T-helper 2 cell treated with Interferon-gamma antibody and Interleukin-4, amounts not matched to agents 5 μg/mL and 100 μg/mL, for 36 hours (primary cell): ENCODE measurements at regions not wholly inside any gene's neighbourhood (a gene's known extent, or its start where the extent isn't known, plus 50 kb on each side); places are given as distances from the start of the nearest gene placed in this dataset.

ENCODE experiments used
- DNase-seq: peaks from one replicate; pipeline ENCODE4 v3.0.0; 2021; ENCODE audit warnings: low spot score
- H3K27ac Mint-ChIP-seq: one replicate; pipeline ENCODE4 v1.8.0; 2021; ENCODE audit warnings: mild to moderate bottlenecking, mixed read lengths
- H3K27me3 Mint-ChIP-seq: one replicate; pipeline ENCODE4 v1.8.0; 2021; ENCODE audit warnings: low read depth, mixed read lengths
- H3K36me3 Mint-ChIP-seq: one replicate; pipeline ENCODE4 v1.8.0; 2021; ENCODE audit warnings: low read depth, mixed read lengths
- H3K4me1 Mint-ChIP-seq: one replicate; pipeline ENCODE4 v1.8.0; 2021; ENCODE audit warnings: low read depth, mixed read lengths
- H3K4me3 Mint-ChIP-seq: one replicate; pipeline ENCODE4 v1.8.0; 2022; ENCODE audit warnings: mild to moderate bottlenecking, moderate library complexity, mixed read lengths
- H3K9me3 Mint-ChIP-seq: one replicate; pipeline ENCODE4 v1.8.0; 2021; ENCODE audit warnings: mixed read lengths

- no peaks in the 10 kb centered on the region for H3K36me3 Mint-ChIP-seq
- H3K4me3 Mint-ChIP-seq = no peak overlapping the region
Measured at GRCh38 chr11:39971938-39972337, 1487.5 kb downstream of the LRRC4C start.

GRCh38 chr11:39968071-39968470, 1491.4 kb downstream of the LRRC4C start:
- no peak for DNase-seq
- H3K4me3 Mint-ChIP-seq = no peak overlapping the region
- no peaks in the 10 kb centered on the region for H3K4me1 Mint-ChIP-seq
- H3K36me3 Mint-ChIP-seq = no peaks in the 10 kb centered on the region
- H3K27ac Mint-ChIP-seq = no peak overlapping the region
- no peaks in the 10 kb centered on the region for H3K27me3 Mint-ChIP-seq
- peaks cover 62% of the 10 kb centered on the region for H3K9me3 Mint-ChIP-seq

More at GRCh38 chr11:39971938-39972337, 1487.5 kb downstream of the LRRC4C start:
- Mint-ChIP-seq H3K4me1 (no peaks in the 10 kb centered on the region), H3K9me3 (peaks cover 52% of the 10 kb centered on the region), H3K27me3 (no peaks in the 10 kb centered on the region), H3K27ac (no peak overlapping the region)
- no peak for DNase-seq

DNA sequence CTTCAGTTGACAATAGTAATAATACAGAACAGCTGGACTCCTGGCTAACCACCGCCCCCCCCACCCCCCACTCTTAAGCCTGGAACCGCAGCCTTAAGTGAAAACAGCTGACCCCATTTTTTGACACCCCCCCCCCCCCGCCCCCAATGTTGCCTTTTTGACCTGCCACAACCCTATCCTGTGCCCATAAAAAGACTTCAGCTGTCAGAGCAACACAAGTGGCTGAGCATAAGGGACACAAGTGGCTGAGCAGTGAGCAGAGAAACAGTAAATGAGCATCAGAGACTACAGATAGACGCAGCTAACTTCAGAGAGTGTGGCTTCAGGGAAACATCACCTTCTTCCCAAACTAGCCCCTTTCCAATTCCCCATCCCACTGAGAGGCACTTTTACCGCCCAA, 1493.8 kb downstream of the LRRC4C start:
- H3K36me3 Mint-ChIP-seq = no peaks in the 10 kb centered on the region
- H3K4me1 Mint-ChIP-seq = no peaks in the 10 kb centered on the region
- H3K27ac Mint-ChIP-seq = no peak overlapping the region
- H3K4me3 Mint-ChIP-seq = no peak overlapping the region
- peaks cover 48% of the 10 kb centered on the region for H3K9me3 Mint-ChIP-seq
- DNase-seq = no peak
- H3K27me3 Mint-ChIP-seq = no peaks in the 10 kb centered on the region

- Mint-ChIP-seq H3K4me3 (no peak overlapping the region), H3K9me3 (peaks cover 26% of the 10 kb centered on the region)
- no peak for DNase-seq
Measured at GRCh38 chr11:39960206-39960605, 1499.2 kb downstream of the LRRC4C start.

GRCh38 chr11:39932966-39933365, 1526.5 kb downstream of the LRRC4C start:
- Mint-ChIP-seq H3K9me3 (peaks cover 22% of the 10 kb centered on the region), H3K36me3 (no peaks in the 10 kb centered on the region), H3K27ac (no peak overlapping the region), H3K27me3 (no peaks in the 10 kb centered on the region), H3K4me1 (no peaks in the 10 kb centered on the region), H3K4me3 (no peak overlapping the region)
- no peak for DNase-seq

More at GRCh38 chr11:39960206-39960605, 1499.2 kb downstream of the LRRC4C start:
- Mint-ChIP-seq H3K27me3 (no peaks in the 10 kb centered on the region), H3K36me3 (no peaks in the 10 kb centered on the region), H3K27ac (no peak overlapping the region), H3K4me1 (no peaks in the 10 kb centered on the region)

GRCh38 chr11:39917256-39917655, 1542.2 kb downstream of the LRRC4C start:
- no peak for DNase-seq
- no peaks in the 10 kb centered on the region for H3K36me3 Mint-ChIP-seq
- peaks cover 51% of the 10 kb centered on the region for H3K9me3 Mint-ChIP-seq
- no peaks in the 10 kb centered on the region for H3K4me1 Mint-ChIP-seq
- H3K27me3 Mint-ChIP-seq = no peaks in the 10 kb centered on the region
- no peak overlapping the region for H3K27ac Mint-ChIP-seq
- H3K4me3 Mint-ChIP-seq = no peak overlapping the region

DNA sequence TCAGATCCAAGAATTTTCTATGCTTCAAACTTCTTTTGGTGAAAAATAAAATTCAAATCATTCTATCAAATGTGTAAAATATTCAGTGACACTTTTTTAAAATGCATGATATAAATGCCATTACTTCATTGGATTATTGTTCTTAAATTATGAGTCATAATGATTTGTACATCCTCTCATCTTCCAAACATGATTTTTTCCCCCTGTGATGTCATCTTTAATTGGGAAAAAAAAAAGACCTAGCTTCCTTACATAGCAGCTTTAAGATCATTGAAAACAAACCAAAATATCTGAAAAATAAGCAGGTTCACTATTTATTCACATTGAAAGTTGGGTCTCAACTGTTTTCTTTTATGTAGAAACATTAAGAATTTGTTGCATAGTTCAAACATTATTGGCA, 1549.4 kb downstream of the LRRC4C start:
- Mint-ChIP-seq H3K4me3 (no peak overlapping the region), H3K4me1 (no peaks in the 10 kb centered on the region), H3K27ac (no peak overlapping the region), H3K9me3 (peaks cover 39% of the 10 kb centered on the region), H3K36me3 (no peaks in the 10 kb centered on the region), H3K27me3 (no peaks in the 10 kb centered on the region)
- no peak for DNase-seq

DNA sequence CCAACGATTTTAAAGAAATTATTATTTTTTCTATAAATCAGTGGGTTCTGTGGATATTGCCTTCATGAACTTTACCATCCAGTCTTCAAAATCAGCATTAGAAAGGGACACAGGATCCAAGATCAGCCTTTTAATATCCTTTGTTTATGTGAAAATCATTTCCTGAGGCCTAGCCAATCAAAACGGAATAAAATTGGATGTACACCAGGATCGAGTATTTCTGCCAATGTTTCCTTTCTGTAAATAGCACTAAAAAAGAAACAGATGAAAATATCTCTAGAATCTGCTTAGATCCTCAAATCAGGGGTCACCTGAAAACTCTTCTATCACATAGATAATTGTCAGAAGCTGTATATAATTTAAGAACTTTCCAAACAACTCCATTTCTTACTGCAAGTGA, 1598.5 kb downstream of the LRRC4C start:
- Mint-ChIP-seq H3K9me3 (peaks cover 39% of the 10 kb centered on the region), H3K36me3 (no peaks in the 10 kb centered on the region), H3K4me3 (no peak overlapping the region)

GRCh38 chr11:39817241-39817640, 1642.2 kb downstream of the LRRC4C start:
- Mint-ChIP-seq H3K27me3 (no peaks in the 10 kb centered on the region), H3K4me1 (no peaks in the 10 kb centered on the region), H3K9me3 (peaks cover 78% of the 10 kb centered on the region), H3K4me3 (no peak overlapping the region), H3K36me3 (no peaks in the 10 kb centered on the region), H3K27ac (no peak overlapping the region)
- no peak for DNase-seq

More for the DNA sequence above, 1598.5 kb downstream of the LRRC4C start:
- Mint-ChIP-seq H3K27me3 (no peaks in the 10 kb centered on the region), H3K27ac (no peak overlapping the region), H3K4me1 (no peaks in the 10 kb centered on the region)
- DNase-seq = no peak

DNA sequence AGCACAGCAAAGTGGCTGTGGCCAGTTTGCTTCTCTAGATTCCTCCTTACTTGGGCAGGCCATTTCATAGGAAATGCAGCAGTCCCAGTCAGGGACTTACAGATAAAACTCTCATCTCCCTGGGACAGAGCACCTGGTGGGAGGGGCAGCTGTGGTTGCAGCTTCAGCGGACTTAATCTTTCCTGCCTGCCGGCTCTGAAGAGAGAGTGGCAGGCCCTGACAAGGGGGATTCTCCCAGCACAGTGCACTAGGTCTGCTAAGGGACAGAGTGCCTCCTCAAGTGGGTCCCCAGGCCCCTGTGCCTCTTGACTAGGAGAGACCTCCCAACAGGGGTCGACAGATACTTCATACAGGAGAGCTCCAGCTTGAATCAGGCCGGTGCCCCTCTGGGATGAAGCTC, 1649.1 kb downstream of the LRRC4C start:
- Mint-ChIP-seq H3K27ac (no peak overlapping the region), H3K4me3 (no peak overlapping the region), H3K36me3 (no peaks in the 10 kb centered on the region), H3K9me3 (peaks cover 63% of the 10 kb centered on the region), H3K4me1 (no peaks in the 10 kb centered on the region), H3K27me3 (no peaks in the 10 kb centered on the region)
- no peak for DNase-seq

- Mint-ChIP-seq H3K27me3 (no peaks in the 10 kb centered on the region), H3K9me3 (peaks cover 58% of the 10 kb centered on the region), H3K36me3 (no peaks in the 10 kb centered on the region), H3K4me1 (no peaks in the 10 kb centered on the region), H3K27ac (no peak overlapping the region), H3K4me3 (no peak overlapping the region)
- no peak for DNase-seq
Measured at GRCh38 chr11:39809833-39810232, 1649.6 kb downstream of the LRRC4C start.

DNA sequence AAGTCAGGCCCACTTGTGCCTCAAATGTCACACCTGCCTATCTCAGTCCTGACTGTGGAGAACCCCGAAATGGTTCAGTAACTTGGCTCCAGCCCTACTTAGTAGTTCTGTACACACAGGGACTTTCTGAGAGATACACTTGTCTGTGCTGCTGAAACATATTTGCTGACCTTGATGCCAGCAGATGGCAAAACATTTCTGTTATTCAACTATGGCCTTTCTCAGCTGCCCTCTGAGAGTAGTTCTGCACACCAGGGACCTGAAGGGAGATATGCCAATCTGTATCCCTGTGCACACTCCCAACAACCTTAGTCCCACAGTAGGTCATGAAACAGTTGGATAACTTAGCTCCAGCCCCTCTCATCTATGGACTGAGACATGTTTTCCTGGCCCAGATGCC, 1651.5 kb downstream of the LRRC4C start:
- Mint-ChIP-seq H3K27ac (no peak overlapping the region), H3K27me3 (no peaks in the 10 kb centered on the region), H3K36me3 (no peaks in the 10 kb centered on the region), H3K4me1 (no peaks in the 10 kb centered on the region), H3K4me3 (no peak overlapping the region), H3K9me3 (peaks cover 49% of the 10 kb centered on the region)
- no peak for DNase-seq

- Mint-ChIP-seq H3K27ac (no peak overlapping the region), H3K4me1 (no peaks in the 10 kb centered on the region), H3K36me3 (no peaks in the 10 kb centered on the region), H3K27me3 (no peaks in the 10 kb centered on the region), H3K9me3 (peaks cover 42% of the 10 kb centered on the region), H3K4me3 (no peak overlapping the region)
- DNase-seq = no peak
Measured at GRCh38 chr11:39806652-39807051, 1652.8 kb downstream of the LRRC4C start.

DNA sequence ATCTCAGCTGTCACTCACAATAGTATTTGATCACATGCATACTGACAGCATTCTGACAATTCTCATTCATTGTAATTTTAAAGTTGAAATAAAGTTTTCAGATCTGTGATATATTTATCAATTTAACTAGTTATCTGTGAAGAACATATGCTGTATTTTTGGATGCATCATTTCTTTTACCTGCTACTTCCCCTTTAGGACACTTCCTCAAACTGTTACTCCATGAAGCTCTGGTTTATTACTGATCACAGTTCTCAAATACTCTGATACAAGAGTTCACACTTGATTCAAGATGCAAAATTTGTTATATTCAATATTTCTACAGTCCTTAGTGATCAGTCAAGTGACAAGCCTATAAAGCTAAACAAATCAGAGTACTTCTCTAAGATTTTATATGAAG, 1655.2 kb downstream of the LRRC4C start:
- Mint-ChIP-seq H3K9me3 (peaks cover 39% of the 10 kb centered on the region), H3K27me3 (no peaks in the 10 kb centered on the region), H3K36me3 (no peaks in the 10 kb centered on the region), H3K4me1 (no peaks in the 10 kb centered on the region), H3K27ac (no peak overlapping the region), H3K4me3 (no peak overlapping the region)
- DNase-seq = no peak

DNA sequence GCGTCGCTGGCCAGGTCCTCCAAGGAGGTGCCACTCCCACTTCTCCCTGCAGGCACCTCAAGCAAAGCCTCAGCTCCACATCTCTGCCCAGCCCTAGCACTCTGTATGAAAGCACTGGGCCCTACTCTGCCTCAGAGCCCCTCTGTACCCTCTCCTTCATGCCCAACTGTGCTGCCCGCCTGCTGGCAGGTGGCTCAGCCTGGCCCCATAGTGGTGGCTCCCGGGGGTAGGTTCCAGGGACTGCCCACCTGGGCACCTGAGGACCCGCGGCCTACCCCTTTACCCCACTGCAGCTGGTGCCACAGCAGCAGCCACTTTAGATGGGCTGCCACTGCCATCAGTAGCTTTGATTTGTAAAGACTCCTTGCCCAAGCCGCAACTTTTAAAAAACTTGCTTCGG, 1672.8 kb downstream of the LRRC4C start:
- Mint-ChIP-seq H3K27me3 (no peaks in the 10 kb centered on the region), H3K9me3 (peaks cover 28% of the 10 kb centered on the region), H3K27ac (no peak overlapping the region), H3K4me1 (no peaks in the 10 kb centered on the region), H3K4me3 (no peak overlapping the region), H3K36me3 (no peaks in the 10 kb centered on the region)
- DNase-seq = no peak
